ENCODE measurements at regions not wholly inside any gene's neighbourhood (a gene's known extent, or its start where the extent isn't known, plus 50 kb on each side); places are given as distances from the start of the nearest gene placed in this dataset.
A peak's percentile ranks its signal among the peaks of the same experiment; 100 is the strongest.

GRCh38 chr2:200216310-200216709 is 90.2 kb upstream of the SPATS2L start:
- no peaks in the 10 kb centered on the region for H3K4me1 ChIP-seq (ENCODE audit: insufficient read depth, low read length)
- no peak overlapping the region for H3K4me2 ChIP-seq (ENCODE audit: low read length)
- no peak overlapping the region for H3K9ac ChIP-seq (ENCODE audit: low read length)
- Mint-ChIP-seq H3K27ac (ENCODE audit: unreplicated experiment) (no peak overlapping the region), H3K36me3 (ENCODE audit: low read depth, unreplicated experiment) (no peaks in the 10 kb centered on the region), H3K4me1 (ENCODE audit: low read depth, unreplicated experiment) (peaks cover 24% of the 10 kb centered on the region), H3K4me3 (ENCODE audit: unreplicated experiment) (no peak overlapping the region), H3K27me3 (ENCODE audit: low read depth, unreplicated experiment) (no peaks in the 10 kb centered on the region), H3K9me3 (ENCODE audit: unreplicated experiment) (no peaks in the 10 kb centered on the region)
- DNase-seq (ENCODE audit: low read depth): no peak
- no peak for FAIRE-seq
- H3K79me2 ChIP-seq (ENCODE audit: insufficient read depth, low read length): no peaks in the 10 kb centered on the region
- no peak overlapping the region for H2AFZ ChIP-seq (ENCODE audit: low read depth, low read length)
- H3K9me3 ChIP-seq (ENCODE audit: insufficient read depth, low read depth, low read length): no peaks in the 10 kb centered on the region
- no peak overlapping the region for H3K27ac ChIP-seq (ENCODE audit: low read depth, low read length)
- no peaks in the 10 kb centered on the region for H3K36me3 ChIP-seq (ENCODE audit: insufficient read depth, low read length)
- no peak overlapping the region for H3K4me3 ChIP-seq (ENCODE audit: insufficient read depth, low read depth, low read length)
- no peaks in the 10 kb centered on the region for H4K20me1 ChIP-seq (ENCODE audit: insufficient read depth, low read length)
- TF ChIP-seq EZH2 (IDR thresholded peaks at IDR 0.05; ENCODE audit: insufficient read depth, low read length) (no peak), CTCF (IDR thresholded peaks at IDR 0.05; ENCODE audit: insufficient read depth, low read depth, low read length) (no peak)
- H3K27me3 ChIP-seq (ENCODE audit: insufficient read depth, low read length): peaks cover 4% of the 10 kb centered on the region

- TF ChIP-seq CTCF (IDR thresholded peaks at IDR 0.05; ENCODE audit: insufficient read depth, low read depth, low read length): no peak
- TF ChIP-seq EZH2 (IDR thresholded peaks at IDR 0.05; ENCODE audit: insufficient read depth, low read length): no peak
- no peak overlapping the region for H3K4me3 ChIP-seq (ENCODE audit: insufficient read depth, low read depth, low read length)
- no peaks in the 10 kb centered on the region for H3K9me3 Mint-ChIP-seq (ENCODE audit: unreplicated experiment)
- no peaks in the 10 kb centered on the region for H3K79me2 ChIP-seq (ENCODE audit: insufficient read depth, low read length)
- no peaks in the 10 kb centered on the region for H3K36me3 Mint-ChIP-seq (ENCODE audit: low read depth, unreplicated experiment)
- no peaks in the 10 kb centered on the region for H4K20me1 ChIP-seq (ENCODE audit: insufficient read depth, low read length)
- no peak overlapping the region for H3K27ac ChIP-seq (ENCODE audit: low read depth, low read length)
- no peaks in the 10 kb centered on the region for H3K27me3 Mint-ChIP-seq (ENCODE audit: low read depth, unreplicated experiment)
- H3K4me3 Mint-ChIP-seq (ENCODE audit: unreplicated experiment): no peak overlapping the region
- no peak overlapping the region for H2AFZ ChIP-seq (ENCODE audit: low read depth, low read length)
- DNase-seq (ENCODE audit: low read depth) (no peak), FAIRE-seq (no peak)
- no peaks in the 10 kb centered on the region for H3K36me3 ChIP-seq (ENCODE audit: insufficient read depth, low read length)
- H3K27me3 ChIP-seq (ENCODE audit: insufficient read depth, low read length): no peaks in the 10 kb centered on the region
- H3K4me1 Mint-ChIP-seq (ENCODE audit: low read depth, unreplicated experiment): peaks cover 21% of the 10 kb centered on the region
- no peak overlapping the region for H3K9ac ChIP-seq (ENCODE audit: low read length)
- H3K27ac Mint-ChIP-seq (ENCODE audit: unreplicated experiment): no peak overlapping the region
- H3K9me3 ChIP-seq (ENCODE audit: insufficient read depth, low read depth, low read length): no peaks in the 10 kb centered on the region
- H3K4me1 ChIP-seq (ENCODE audit: insufficient read depth, low read length): no peaks in the 10 kb centered on the region
- no peak overlapping the region for H3K4me2 ChIP-seq (ENCODE audit: low read length)
Observed at GRCh38 chr2:200217320-200217719, 89.2 kb upstream of the SPATS2L start.

- peaks cover 21% of the 10 kb centered on the region for H3K4me1 Mint-ChIP-seq (ENCODE audit: low read depth, unreplicated experiment)
- Histone ChIP-seq H3K4me2 (ENCODE audit: low read length) (no peak overlapping the region), H3K79me2 (ENCODE audit: insufficient read depth, low read length) (no peaks in the 10 kb centered on the region), H4K20me1 (ENCODE audit: insufficient read depth, low read length) (no peaks in the 10 kb centered on the region), H2AFZ (ENCODE audit: low read depth, low read length) (no peak overlapping the region), H3K9ac (ENCODE audit: low read length) (no peak overlapping the region), H3K4me3 (ENCODE audit: insufficient read depth, low read depth, low read length) (no peak overlapping the region), H3K4me1 (ENCODE audit: insufficient read depth, low read length) (no peaks in the 10 kb centered on the region), H3K9me3 (ENCODE audit: insufficient read depth, low read depth, low read length) (no peaks in the 10 kb centered on the region), H3K36me3 (ENCODE audit: insufficient read depth, low read length) (no peaks in the 10 kb centered on the region), H3K27ac (ENCODE audit: low read depth, low read length) (no peak overlapping the region), H3K27me3 (ENCODE audit: insufficient read depth, low read length) (no peaks in the 10 kb centered on the region)
- H3K4me3 Mint-ChIP-seq (ENCODE audit: unreplicated experiment): peak overlapping the region; percentile 37
- peak overlapping the region; percentile 79 for H3K27ac Mint-ChIP-seq (ENCODE audit: unreplicated experiment)
- H3K36me3 Mint-ChIP-seq (ENCODE audit: low read depth, unreplicated experiment): no peaks in the 10 kb centered on the region
- TF ChIP-seq CTCF (IDR thresholded peaks at IDR 0.05; ENCODE audit: insufficient read depth, low read depth, low read length): no peak
- no peak for TF ChIP-seq EZH2 (IDR thresholded peaks at IDR 0.05; ENCODE audit: insufficient read depth, low read length)
- no peaks in the 10 kb centered on the region for H3K9me3 Mint-ChIP-seq (ENCODE audit: unreplicated experiment)
- H3K27me3 Mint-ChIP-seq (ENCODE audit: low read depth, unreplicated experiment): no peaks in the 10 kb centered on the region
- DNase-seq (ENCODE audit: low read depth) (no peak), FAIRE-seq (no peak)
Observed at GRCh38 chr2:200218645-200219044, 87.8 kb upstream of the SPATS2L start.

Data from astrocyte (in vitro differentiated cells and primary cell).